ENCODE measurements at regions not wholly inside any gene's neighbourhood (a gene's known extent, or its start where the extent isn't known, plus 50 kb on each side); places are given as distances from the start of the nearest gene placed in this dataset.

DNA sequence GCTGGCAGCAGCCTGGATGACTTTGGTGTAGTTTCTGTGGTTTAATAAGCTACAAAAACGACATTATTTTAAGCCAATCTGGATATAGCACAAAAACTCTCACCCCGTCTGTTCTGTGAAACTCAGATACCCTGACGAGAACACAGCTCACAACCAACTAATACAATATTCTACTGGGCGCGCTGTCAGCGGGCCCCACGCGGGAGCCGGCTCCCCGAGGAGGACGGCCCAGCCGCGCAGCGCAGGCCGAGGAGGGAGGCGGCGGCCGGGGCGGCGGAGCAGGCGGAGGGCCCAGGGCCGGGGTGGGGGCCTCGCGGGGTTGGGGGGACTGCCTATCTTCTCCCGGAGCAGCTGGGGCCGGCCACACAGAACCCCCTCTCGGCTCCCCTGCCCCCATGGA, 87.2 kb upstream of the POU3F1 start:
- TF ChIP-seq, protein P1, sequence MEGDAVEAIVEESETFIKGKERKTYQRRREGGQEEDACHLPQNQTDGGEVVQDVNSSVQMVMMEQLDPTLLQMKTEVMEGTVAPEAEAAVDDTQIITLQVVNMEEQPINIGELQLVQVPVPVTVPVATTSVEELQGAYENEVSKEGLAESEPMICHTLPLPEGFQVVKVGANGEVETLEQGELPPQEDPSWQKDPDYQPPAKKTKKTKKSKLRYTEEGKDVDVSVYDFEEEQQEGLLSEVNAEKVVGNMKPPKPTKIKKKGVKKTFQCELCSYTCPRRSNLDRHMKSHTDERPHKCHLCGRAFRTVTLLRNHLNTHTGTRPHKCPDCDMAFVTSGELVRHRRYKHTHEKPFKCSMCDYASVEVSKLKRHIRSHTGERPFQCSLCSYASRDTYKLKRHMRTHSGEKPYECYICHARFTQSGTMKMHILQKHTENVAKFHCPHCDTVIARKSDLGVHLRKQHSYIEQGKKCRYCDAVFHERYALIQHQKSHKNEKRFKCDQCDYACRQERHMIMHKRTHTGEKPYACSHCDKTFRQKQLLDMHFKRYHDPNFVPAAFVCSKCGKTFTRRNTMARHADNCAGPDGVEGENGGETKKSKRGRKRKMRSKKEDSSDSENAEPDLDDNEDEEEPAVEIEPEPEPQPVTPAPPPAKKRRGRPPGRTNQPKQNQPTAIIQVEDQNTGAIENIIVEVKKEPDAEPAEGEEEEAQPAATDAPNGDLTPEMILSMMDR (conservative IDR thresholded peaks at IDR 0.05), result no peak
- TF ChIP-seq ZFX (IDR thresholded peaks at IDR 0.05), result no peak
